ENCODE measurements at regions not wholly inside any gene's neighbourhood (a gene's known extent, or its start where the extent isn't known, plus 50 kb on each side); places are given as distances from the start of the nearest gene placed in this dataset.
"Not testable (repeated sequence)": the region's sequence is repeated elsewhere in the genome, so short reads cannot be mapped to it uniquely, and the experiment has no call there.

DNA sequence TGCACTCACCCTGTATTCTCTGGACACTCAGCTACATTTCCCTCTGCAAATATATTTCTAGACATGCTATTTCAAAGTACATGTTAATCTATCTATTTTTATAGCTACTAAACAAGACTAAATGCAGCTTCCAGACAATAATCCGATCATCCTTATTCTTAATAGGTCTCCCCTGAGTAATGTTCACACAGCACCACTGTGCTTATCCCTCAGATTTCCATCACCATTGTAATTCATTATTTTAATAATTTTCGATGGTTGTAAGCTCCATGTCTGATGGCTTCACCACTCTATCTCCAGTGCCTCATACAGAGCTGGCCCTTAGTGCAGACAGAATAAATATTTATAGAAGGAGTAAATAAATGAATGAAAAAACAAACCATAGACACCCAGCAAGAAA, 117.5 kb downstream of the ANXA2 start:
- no peak overlapping the region for H2AFZ ChIP-seq (ENCODE audit: low read length)
- no peaks in the 10 kb centered on the region for H3K36me3 ChIP-seq (ENCODE audit: insufficient read depth, low read length)
- H3K4me3 ChIP-seq (ENCODE audit: insufficient read depth, low read length) = no peak overlapping the region
- no peak for DNase-seq (ENCODE audit: insufficient read length, low spot score, missing footprints)
- no peak for TF ChIP-seq CTCF (IDR thresholded peaks at IDR 0.05; ENCODE audit: extremely low read depth, low read depth, low read length)
- H3K27me3 ChIP-seq (ENCODE audit: insufficient read depth, low read length) = no peaks in the 10 kb centered on the region
- no peak overlapping the region for H3K4me2 ChIP-seq (ENCODE audit: insufficient read depth, low read length)
- no peaks in the 10 kb centered on the region for H3K4me1 ChIP-seq (ENCODE audit: insufficient read depth, low read length)
- no peaks in the 10 kb centered on the region for H4K20me1 ChIP-seq (ENCODE audit: insufficient read depth, low read length)
- H3K79me2 ChIP-seq (ENCODE audit: insufficient read depth, low read length) = no peaks in the 10 kb centered on the region
- H3K9me3 ChIP-seq (ENCODE audit: low read depth, low read length) = no peaks in the 10 kb centered on the region
- no peak overlapping the region for H3K27ac ChIP-seq (ENCODE audit: low read depth, low read length)

GRCh38 chr15:60283936-60284335, 113.8 kb downstream of the ANXA2 start:
- Histone ChIP-seq H3K4me3 (ENCODE audit: insufficient read depth, low read length) (no peak overlapping the region), H2AFZ (ENCODE audit: low read length) (no peak overlapping the region), H3K36me3 (ENCODE audit: insufficient read depth, low read length) (no peaks in the 10 kb centered on the region), H3K27ac (ENCODE audit: low read depth, low read length) (no peak overlapping the region), H3K4me1 (ENCODE audit: insufficient read depth, low read length) (no peaks in the 10 kb centered on the region), H3K4me2 (ENCODE audit: insufficient read depth, low read length) (no peak overlapping the region), H3K9me3 (ENCODE audit: low read depth, low read length) (no peaks in the 10 kb centered on the region), H3K27me3 (ENCODE audit: insufficient read depth, low read length) (no peaks in the 10 kb centered on the region), H4K20me1 (ENCODE audit: insufficient read depth, low read length) (no peaks in the 10 kb centered on the region), H3K79me2 (ENCODE audit: insufficient read depth, low read length) (no peaks in the 10 kb centered on the region)
- TF ChIP-seq CTCF (IDR thresholded peaks at IDR 0.05; ENCODE audit: extremely low read depth, low read depth, low read length) = no peak
- no peak for DNase-seq (ENCODE audit: insufficient read length, low spot score, missing footprints)

GRCh38 chr15:60295901-60296300, 101.9 kb downstream of the ANXA2 start:
- not testable (repeated sequence) for H3K36me3 ChIP-seq (ENCODE audit: insufficient read depth, low read length); DNase-seq (ENCODE audit: insufficient read length, low spot score, missing footprints); H3K79me2 ChIP-seq (ENCODE audit: insufficient read depth, low read length); H4K20me1 ChIP-seq (ENCODE audit: insufficient read depth, low read length); H2AFZ ChIP-seq (ENCODE audit: low read length); H3K9me3 ChIP-seq (ENCODE audit: low read depth, low read length); H3K27ac ChIP-seq (ENCODE audit: low read depth, low read length); H3K4me2 ChIP-seq (ENCODE audit: insufficient read depth, low read length); H3K4me3 ChIP-seq (ENCODE audit: insufficient read depth, low read length); H3K27me3 ChIP-seq (ENCODE audit: insufficient read depth, low read length); H3K4me1 ChIP-seq (ENCODE audit: insufficient read depth, low read length)

DNA sequence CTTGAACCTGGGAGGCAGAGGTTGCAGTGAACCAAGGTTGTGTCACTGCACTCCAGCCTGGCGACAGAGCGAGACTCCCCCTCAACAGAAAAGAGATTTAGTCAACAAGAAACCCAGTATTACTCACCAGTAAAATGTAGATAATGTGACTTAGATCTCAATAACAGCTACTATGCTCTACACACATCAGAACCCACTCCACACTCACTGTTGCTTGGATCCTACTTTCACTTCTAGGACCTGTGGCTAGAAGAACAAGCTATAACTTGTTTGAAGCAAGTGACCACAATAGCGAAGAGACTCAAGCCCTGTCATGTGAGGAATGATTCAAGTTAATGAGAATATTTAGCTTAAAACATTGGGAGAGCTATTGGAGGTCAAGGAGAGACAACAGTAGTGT, 100.7 kb downstream of the ANXA2 start:
- no peak for TF ChIP-seq CTCF (IDR thresholded peaks at IDR 0.05; ENCODE audit: extremely low read depth, low read depth, low read length)
- Histone ChIP-seq H3K4me1 (ENCODE audit: insufficient read depth, low read length) (no peaks in the 10 kb centered on the region), H3K4me3 (ENCODE audit: insufficient read depth, low read length) (no peak overlapping the region), H3K36me3 (ENCODE audit: insufficient read depth, low read length) (no peaks in the 10 kb centered on the region), H3K27me3 (ENCODE audit: insufficient read depth, low read length) (no peaks in the 10 kb centered on the region), H3K4me2 (ENCODE audit: insufficient read depth, low read length) (no peak overlapping the region), H2AFZ (ENCODE audit: low read length) (no peak overlapping the region), H3K9me3 (ENCODE audit: low read depth, low read length) (no peaks in the 10 kb centered on the region), H3K27ac (ENCODE audit: low read depth, low read length) (no peak overlapping the region), H4K20me1 (ENCODE audit: insufficient read depth, low read length) (no peaks in the 10 kb centered on the region), H3K79me2 (ENCODE audit: insufficient read depth, low read length) (no peaks in the 10 kb centered on the region)
- no peak for DNase-seq (ENCODE audit: insufficient read length, low spot score, missing footprints)

Data from osteoblast (primary cell).